HG03159 (cell line): ENCODE measurements at regions not wholly inside any gene's neighbourhood (a gene's known extent, or its start where the extent isn't known, plus 50 kb on each side); places are given as distances from the start of the nearest gene placed in this dataset.

Experiments used
- ATAC-seq: cut with Tn5 transposase; IDR thresholded peaks from one replicate; pipeline ENCODE4 v1.9.1; 2021; ENCODE audit warnings: mild to moderate bottlenecking, moderate library complexity; ENCODE audit not compliant: unreplicated experiment

GRCh38 chr15:98513428-98513986, 134.8 kb upstream of the IGF1R start:
- ATAC-seq: no peak

- no peak for ATAC-seq
Measured at GRCh38 chr15:98514034-98514622, 134.2 kb upstream of the IGF1R start.

GRCh38 chr15:98518823-98519561, 129.3 kb upstream of the IGF1R start:
- ATAC-seq: peak; percentile 88

- ATAC-seq: no peak
Measured at GRCh38 chr15:98519767-98520550, 128.4 kb upstream of the IGF1R start.

- no peak for ATAC-seq
Measured at GRCh38 chr15:98522127-98522526, 126.2 kb upstream of the IGF1R start.

GRCh38 chr15:98523912-98524662, 124.3 kb upstream of the IGF1R start:
- no peak for ATAC-seq

GRCh38 chr15:98524838-98525660, 123.3 kb upstream of the IGF1R start:
- no peak for ATAC-seq

GRCh38 chr15:98525661-98526001, 122.7 kb upstream of the IGF1R start:
- ATAC-seq: no peak

- no peak for ATAC-seq
Measured at GRCh38 chr15:98526094-98526493, 122.2 kb upstream of the IGF1R start.

GRCh38 chr15:98528046-98528725, 120.2 kb upstream of the IGF1R start:
- no peak for ATAC-seq

- no peak for ATAC-seq
Measured at GRCh38 chr15:98529205-98530145, 118.9 kb upstream of the IGF1R start.

GRCh38 chr15:98530570-98530969, 117.8 kb upstream of the IGF1R start:
- no peak for ATAC-seq

GRCh38 chr15:98532063-98532462, 116.3 kb upstream of the IGF1R start:
- no peak for ATAC-seq

- ATAC-seq: no peak
Measured at GRCh38 chr15:98536976-98537375, 111.4 kb upstream of the IGF1R start.

GRCh38 chr15:98537516-98538060, 110.8 kb upstream of the IGF1R start:
- ATAC-seq: no peak

- no peak for ATAC-seq
Measured at GRCh38 chr15:98541519-98541918, 106.8 kb upstream of the IGF1R start.

- ATAC-seq: no peak
Measured at GRCh38 chr15:98543237-98543636, 105.1 kb upstream of the IGF1R start.

GRCh38 chr15:98546329-98546728, 102.0 kb upstream of the IGF1R start:
- no peak for ATAC-seq
